ENCODE measurements at regions not wholly inside any gene's neighbourhood (a gene's known extent, or its start where the extent isn't known, plus 50 kb on each side); places are given as distances from the start of the nearest gene placed in this dataset.

DNA sequence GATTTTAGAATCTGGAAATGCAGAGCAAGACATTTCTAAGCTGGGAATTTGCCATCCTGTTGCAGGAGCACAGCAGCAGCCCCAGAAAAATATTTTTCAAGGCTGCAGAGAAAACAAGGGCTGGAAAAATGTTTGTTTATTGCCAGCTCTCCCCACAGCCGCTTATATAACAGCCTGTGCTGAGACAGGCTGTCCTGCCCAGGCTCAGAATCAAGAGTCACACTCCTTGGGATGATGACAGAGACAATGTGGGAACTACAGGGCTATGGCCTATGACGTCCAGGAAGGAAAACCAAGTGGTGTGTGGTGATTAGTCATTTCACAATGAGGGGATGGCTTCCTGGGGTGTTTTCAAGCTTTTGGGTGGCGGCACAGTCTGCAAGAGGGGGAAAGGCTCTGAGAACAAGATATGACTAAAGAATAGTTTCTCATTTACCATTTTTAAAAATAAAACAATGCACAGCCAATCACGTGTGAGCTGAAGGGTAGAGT lies 136.3 kb upstream of the SERP2 start (continued):
- no peak for TF ChIP-seq FOXM1 (IDR thresholded peaks at IDR 0.05; ENCODE audit: low read depth, low read length)
- no peak for TF ChIP-seq YBX1 (IDR thresholded peaks at IDR 0.05)
- TF ChIP-seq TAF1 (IDR thresholded peaks at IDR 0.05; ENCODE audit: borderline replicate concordance, low read depth, low read length), result no peak
- no peak for TF ChIP-seq MYC (IDR thresholded peaks at IDR 0.05; ENCODE audit: insufficient read depth, insufficient read length, insufficient replicate concordance, low read length, severe bottlenecking)
- TF ChIP-seq NR2F1 (conservative IDR thresholded peaks at IDR 0.05), result no peak
- TF ChIP-seq FOXK2 (IDR thresholded peaks at IDR 0.05), result no peak
- no peak for TF ChIP-seq SIN3A (IDR thresholded peaks at IDR 0.05; ENCODE audit: low read depth, low read length)
- TF ChIP-seq KLF5 (IDR thresholded peaks at IDR 0.05; ENCODE audit: partially characterized antibody), result no peak
- TF ChIP-seq ZNF274 (IDR thresholded peaks at IDR 0.05; ENCODE audit: insufficient read depth, insufficient read length), result no peak
- TF ChIP-seq MEF2A (IDR thresholded peaks at IDR 0.05; ENCODE audit: insufficient read depth, low read depth, low read length), result peak; percentile 67
- TF ChIP-seq FOS (IDR thresholded peaks at IDR 0.05; ENCODE audit: borderline replicate concordance, extremely low read depth, insufficient read length), result no peak
- no peak for TF ChIP-seq ZZZ3 (IDR thresholded peaks at IDR 0.05; ENCODE audit: control insufficient read depth, insufficient read length, low read depth)
- TF ChIP-seq, protein P1, sequence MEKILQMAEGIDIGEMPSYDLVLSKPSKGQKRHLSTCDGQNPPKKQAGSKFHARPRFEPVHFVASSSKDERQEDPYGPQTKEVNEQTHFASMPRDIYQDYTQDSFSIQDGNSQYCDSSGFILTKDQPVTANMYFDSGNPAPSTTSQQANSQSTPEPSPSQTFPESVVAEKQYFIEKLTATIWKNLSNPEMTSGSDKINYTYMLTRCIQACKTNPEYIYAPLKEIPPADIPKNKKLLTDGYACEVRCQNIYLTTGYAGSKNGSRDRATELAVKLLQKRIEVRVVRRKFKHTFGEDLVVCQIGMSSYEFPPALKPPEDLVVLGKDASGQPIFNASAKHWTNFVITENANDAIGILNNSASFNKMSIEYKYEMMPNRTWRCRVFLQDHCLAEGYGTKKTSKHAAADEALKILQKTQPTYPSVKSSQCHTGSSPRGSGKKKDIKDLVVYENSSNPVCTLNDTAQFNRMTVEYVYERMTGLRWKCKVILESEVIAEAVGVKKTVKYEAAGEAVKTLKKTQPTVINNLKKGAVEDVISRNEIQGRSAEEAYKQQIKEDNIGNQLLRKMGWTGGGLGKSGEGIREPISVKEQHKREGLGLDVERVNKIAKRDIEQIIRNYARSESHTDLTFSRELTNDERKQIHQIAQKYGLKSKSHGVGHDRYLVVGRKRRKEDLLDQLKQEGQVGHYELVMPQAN (conservative IDR thresholded peaks at IDR 0.05), result no peak
- TF ChIP-seq, protein P2, sequence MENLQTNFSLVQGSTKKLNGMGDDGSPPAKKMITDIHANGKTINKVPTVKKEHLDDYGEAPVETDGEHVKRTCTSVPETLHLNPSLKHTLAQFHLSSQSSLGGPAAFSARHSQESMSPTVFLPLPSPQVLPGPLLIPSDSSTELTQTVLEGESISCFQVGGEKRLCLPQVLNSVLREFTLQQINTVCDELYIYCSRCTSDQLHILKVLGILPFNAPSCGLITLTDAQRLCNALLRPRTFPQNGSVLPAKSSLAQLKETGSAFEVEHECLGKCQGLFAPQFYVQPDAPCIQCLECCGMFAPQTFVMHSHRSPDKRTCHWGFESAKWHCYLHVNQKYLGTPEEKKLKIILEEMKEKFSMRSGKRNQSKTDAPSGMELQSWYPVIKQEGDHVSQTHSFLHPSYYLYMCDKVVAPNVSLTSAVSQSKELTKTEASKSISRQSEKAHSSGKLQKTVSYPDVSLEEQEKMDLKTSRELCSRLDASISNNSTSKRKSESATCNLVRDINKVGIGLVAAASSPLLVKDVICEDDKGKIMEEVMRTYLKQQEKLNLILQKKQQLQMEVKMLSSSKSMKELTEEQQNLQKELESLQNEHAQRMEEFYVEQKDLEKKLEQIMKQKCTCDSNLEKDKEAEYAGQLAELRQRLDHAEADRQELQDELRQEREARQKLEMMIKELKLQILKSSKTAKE (IDR thresholded peaks at IDR 0.05; ENCODE audit: low read depth, poor library complexity, severe bottlenecking), result no peak
- TF ChIP-seq, protein P3, sequence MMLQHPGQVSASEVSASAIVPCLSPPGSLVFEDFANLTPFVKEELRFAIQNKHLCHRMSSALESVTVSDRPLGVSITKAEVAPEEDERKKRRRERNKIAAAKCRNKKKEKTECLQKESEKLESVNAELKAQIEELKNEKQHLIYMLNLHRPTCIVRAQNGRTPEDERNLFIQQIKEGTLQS (IDR thresholded peaks at IDR 0.05; ENCODE audit: borderline replicate concordance, extremely low read depth, low read depth, low read length), result no peak
- no peak for TF ChIP-seq HDAC6 (IDR thresholded peaks at IDR 0.05; ENCODE audit: unreplicated experiment)
- TF ChIP-seq POLR2A (IDR thresholded peaks at IDR 0.05; ENCODE audit: low read depth, low read length), result no peak
- no peak for TF ChIP-seq RB1 (IDR thresholded peaks at IDR 0.05; ENCODE audit: borderline replicate concordance)
- TF ChIP-seq ZBED1 (IDR thresholded peaks at IDR 0.05; ENCODE audit: borderline replicate concordance), result no peak
- no peak for TF ChIP-seq YY1 (IDR thresholded peaks at IDR 0.05; ENCODE audit: low read depth, low read length)
- TF ChIP-seq TCF7 (IDR thresholded peaks at IDR 0.05; ENCODE audit: borderline replicate concordance), result no peak
- no peak for TF ChIP-seq PAX5 (IDR thresholded peaks at IDR 0.05; ENCODE audit: borderline replicate concordance, low read depth, low read length)
- TF ChIP-seq IKZF2 (IDR thresholded peaks at IDR 0.05), result peak; percentile 9 to 36; a peak in 2 of 4 replicates
- TF ChIP-seq BCL11A (IDR thresholded peaks at IDR 0.05; ENCODE audit: low read depth, low read length), result 0 out of 2 replicates have a peak, but pooled peaks have one; percentile 7
- TF ChIP-seq GATAD2B (conservative IDR thresholded peaks at IDR 0.05; ENCODE audit: low read depth), result no peak
- no peak for TF ChIP-seq DPF2 (IDR thresholded peaks at IDR 0.05)
- TF ChIP-seq HDAC2 (IDR thresholded peaks at IDR 0.05), result no peak
- no peak for TF ChIP-seq KDM1A (IDR thresholded peaks at IDR 0.05; ENCODE audit: borderline replicate concordance)
- no peak for TF ChIP-seq CEBPB (IDR thresholded peaks at IDR 0.05; ENCODE audit: borderline replicate concordance in 1 of 2, low read depth in 2 of 2, low read length in 2 of 2)
- no peak for TF ChIP-seq SMAD5 (IDR thresholded peaks at IDR 0.05; ENCODE audit: low read depth)
- peak; percentile 47; the same call in 1 of the 2 replicates for TF ChIP-seq CREM (IDR thresholded peaks at IDR 0.05; ENCODE audit: low read depth)
- TF ChIP-seq HDGF (IDR thresholded peaks at IDR 0.05), result no peak
- TF ChIP-seq RFX5 (IDR thresholded peaks at IDR 0.05; ENCODE audit: low read depth, low read length), result no peak

All from GM12878 (cell line).